NCI-H2107 treated with DMSO at 0.1 percent for 48 hours (cell line): ENCODE measurements at regions not wholly inside any gene's neighbourhood (a gene's known extent, or its start where the extent isn't known, plus 50 kb on each side); places are given as distances from the start of the nearest gene placed in this dataset.
A peak's percentile ranks its signal among the peaks of the same experiment; 100 is the strongest.

Source experiments
- DNase-seq: peaks from one replicate; lab custom pipeline; 2025; ENCODE audit not compliant: unreplicated experiment; lab: John Stamatoyannopoulos, UW

GRCh38 chr13:97110936-97111335 lies 111.2 kb upstream of the MBNL2 start:
- DNase-seq: no peak

GRCh38 chr13:97111756-97112155 lies 110.4 kb upstream of the MBNL2 start:
- DNase-seq: no peak

- DNase-seq: no peak
Measured at GRCh38 chr13:97112446-97113152, 109.5 kb upstream of the MBNL2 start.

- DNase-seq: no peak
Measured at GRCh38 chr13:97113231-97114001, 108.7 kb upstream of the MBNL2 start.

GRCh38 chr13:97114651-97115050 lies 107.5 kb upstream of the MBNL2 start:
- no peak for DNase-seq

GRCh38 chr13:97116754-97117153 lies 105.4 kb upstream of the MBNL2 start:
- DNase-seq: peak; percentile 15

GRCh38 chr13:97117388-97117910 lies 104.7 kb upstream of the MBNL2 start:
- DNase-seq: no peak

GRCh38 chr13:97119943-97120342 lies 102.2 kb upstream of the MBNL2 start:
- DNase-seq: no peak

- DNase-seq: no peak
Measured at GRCh38 chr13:97120346-97120745, 101.8 kb upstream of the MBNL2 start.

- DNase-seq: no peak
Measured at GRCh38 chr13:97120976-97121375, 101.2 kb upstream of the MBNL2 start.

- no peak for DNase-seq
Measured at GRCh38 chr13:97121894-97122293, 100.2 kb upstream of the MBNL2 start.

GRCh38 chr13:97122381-97122996 lies 99.6 kb upstream of the MBNL2 start:
- no peak for DNase-seq

GRCh38 chr13:97124206-97124605 lies 97.9 kb upstream of the MBNL2 start:
- DNase-seq: no peak

GRCh38 chr13:97124915-97125809 lies 97.0 kb upstream of the MBNL2 start:
- DNase-seq: peak; percentile 27

GRCh38 chr13:97125810-97126738 lies 96.1 kb upstream of the MBNL2 start:
- DNase-seq: no peak

GRCh38 chr13:97127842-97128241 lies 94.3 kb upstream of the MBNL2 start:
- no peak for DNase-seq

- DNase-seq: no peak
Measured at GRCh38 chr13:97130190-97130589, 91.9 kb upstream of the MBNL2 start.

GRCh38 chr13:97131447-97131846 lies 90.7 kb upstream of the MBNL2 start:
- DNase-seq: no peak

GRCh38 chr13:97133554-97133953 lies 88.6 kb upstream of the MBNL2 start:
- DNase-seq: no peak

- DNase-seq: peak; percentile 8
Measured at GRCh38 chr13:97133955-97134354, 88.2 kb upstream of the MBNL2 start.
